IMR-90 (cell line): ENCODE measurements at regions not wholly inside any gene's neighbourhood (a gene's known extent, or its start where the extent isn't known, plus 50 kb on each side); places are given as distances from the start of the nearest gene placed in this dataset.

Experiments used
- ATAC-seq: fragments of 200-7000 bp; cut with Tn5 transposase; 2 replicates; pipeline ENCODE4 v1.9.1; 2020; ENCODE audit warnings: low read depth, mild to moderate bottlenecking, moderate library complexity
- BruUV-seq: library from RNA; stranded (reverse); fragments of 400-500 nt; replicated peaks from 2 replicates; lab custom pipeline; 2021; lab: Mats Ljungman, UMichigan
- CTCF ChIA-PET: fragments of 300-600 bp; formaldehyde crosslinking; extraction: SDS; loops from one replicate; lab custom pipeline; 2021; ENCODE audit warnings: antibody characterized with exemption; lab: Yijun Ruan, JAX
- POLR2A ChIA-PET: fragments of 300-600 bp; sonication (Branson Sonifier 250); formaldehyde crosslinking; loops from one replicate; lab custom pipeline; 2022; ENCODE audit warnings: antibody characterized with exemption; ENCODE audit not compliant: unreplicated experiment; lab: Charles Lee
- DNase-seq: peaks from one replicate; pipeline ENCODE4 v3.0.0; 2013
- H2AFZ ChIP-seq: replicated peaks from 2 replicates; pipeline ENCODE3; 2013; ENCODE audit warnings: low read length, mild to moderate bottlenecking; ENCODE audit not compliant: poor library complexity
- H2AK5ac ChIP-seq: 2 replicates; pipeline ENCODE4 v1.6.1; 2013; ENCODE audit warnings: low read depth, low read length, inconsistent platforms
- H2AK9ac ChIP-seq: replicated peaks from 2 replicates; pipeline ENCODE3; 2013; ENCODE audit warnings: mild to moderate bottlenecking, low read depth, low read length, moderate library complexity; ENCODE audit not compliant: poor library complexity
- H2BK120ac ChIP-seq: 2 replicates; pipeline ENCODE4 v1.6.1; 2013; ENCODE audit warnings: low read depth, low read length, inconsistent platforms
- H2BK15ac ChIP-seq: 3 replicates; pipeline ENCODE4 v1.6.1; 2013; ENCODE audit warnings: low read depth, low read length, inconsistent platforms
- H2BK20ac ChIP-seq: 2 replicates; pipeline ENCODE4 v1.6.1; 2013; ENCODE audit warnings: low read depth, mild to moderate bottlenecking, inconsistent platforms, low read length, moderate library complexity
- H2BK5ac ChIP-seq: 2 replicates; pipeline ENCODE4 v1.6.1; 2013; ENCODE audit warnings: mild to moderate bottlenecking, low read depth, low read length, inconsistent platforms; ENCODE audit not compliant: poor library complexity, severe bottlenecking
- H3K14ac ChIP-seq: replicated peaks from 2 replicates; pipeline ENCODE4 v1.6.1; 2013; ENCODE audit warnings: low read depth, low read length, inconsistent platforms
- H3K18ac ChIP-seq: 2 replicates; pipeline ENCODE4 v1.6.1; 2013; ENCODE audit warnings: low read depth, low read length, control low read depth
- H3K23ac ChIP-seq: 2 replicates; pipeline ENCODE4 v1.6.1; 2013; ENCODE audit warnings: low read depth, low read length, inconsistent platforms
- H3K27ac ChIP-seq: 2 replicates; pipeline ENCODE4 v1.5.1; 2013; ENCODE audit warnings: mild to moderate bottlenecking, control low read depth, low read length; ENCODE audit not compliant: insufficient read depth
- H3K27me3 ChIP-seq: 2 replicates; pipeline ENCODE4 v1.6.1; 2013; ENCODE audit warnings: low read length; ENCODE audit not compliant: control insufficient read depth, insufficient read depth
- H3K36me3 ChIP-seq: 2 replicates; pipeline ENCODE4 v1.6.1; 2013; ENCODE audit warnings: low read length, mixed read lengths; ENCODE audit not compliant: control insufficient read depth, insufficient read depth
- H3K4ac ChIP-seq: 2 replicates; pipeline ENCODE4 v1.6.1; 2013; ENCODE audit warnings: low read depth, low read length, inconsistent platforms
- H3K4me1 ChIP-seq: 2 replicates; pipeline ENCODE4 v1.6.1; 2013; ENCODE audit warnings: low read length, mixed read lengths; ENCODE audit not compliant: control insufficient read depth, insufficient read depth
- H3K4me2 ChIP-seq: 2 replicates; pipeline ENCODE4 v1.6.1; 2013; ENCODE audit warnings: low read depth, mild to moderate bottlenecking, control low read depth, low read length, moderate library complexity
- H3K4me3 ChIP-seq: 2 replicates; pipeline ENCODE4 v1.5.1; 2013; ENCODE audit warnings: low read depth, mild to moderate bottlenecking, control low read depth, low read length, moderate library complexity; ENCODE audit not compliant: insufficient read depth
- H3K56ac ChIP-seq: 2 replicates; pipeline ENCODE4 v1.6.1; 2013; ENCODE audit warnings: low read length, inconsistent platforms; ENCODE audit not compliant: insufficient read depth; ENCODE audit errors: extremely low read depth
- H3K79me1 ChIP-seq, 2 experiments: 2 replicates each; pipeline ENCODE4 v1.6.1; 2013; ENCODE audit warnings: low read length in 2 of 2, inconsistent platforms in 1 of 2, low read depth in 1 of 2
- H3K9ac ChIP-seq: 2 replicates; pipeline ENCODE4 v1.6.1; 2013; ENCODE audit warnings: low read depth, low read length, control low read depth
- H3K9me1 ChIP-seq: 2 replicates; pipeline ENCODE4 v1.6.1; 2013; ENCODE audit warnings: low read length, inconsistent platforms; ENCODE audit not compliant: insufficient read depth
- H3K9me3 ChIP-seq: 2 replicates; pipeline ENCODE4 v1.6.1; 2013; ENCODE audit warnings: low read length; ENCODE audit not compliant: control insufficient read depth, insufficient read depth
- H4K20me1 ChIP-seq: 2 replicates; pipeline ENCODE4 v1.6.1; 2013; ENCODE audit warnings: low read length, inconsistent platforms; ENCODE audit not compliant: insufficient read depth
- H4K5ac ChIP-seq: 2 replicates; pipeline ENCODE4 v1.6.1; 2013; ENCODE audit warnings: mild to moderate bottlenecking, low read depth, low read length, control low read depth
- H4K8ac ChIP-seq, 2 experiments: 2 replicates each; pipeline ENCODE4 v1.6.1; 2013; ENCODE audit warnings: low read depth in 2 of 2, low read length in 2 of 2, control low read depth in 1 of 2, inconsistent platforms in 1 of 2
- H4K91ac ChIP-seq: 2 replicates; pipeline ENCODE4 v1.6.1; 2013; ENCODE audit warnings: low read depth, low read length, inconsistent platforms; ENCODE audit not compliant: insufficient read depth
- BHLHE40 ChIP-seq: fragments of 150-350 bp; IDR thresholded peaks from 2 replicates; pipeline ENCODE4 v1.6.1; 2016; ENCODE audit warnings: mild to moderate bottlenecking, low read depth, low read length
- CEBPB ChIP-seq: IDR thresholded peaks from 2 replicates; pipeline ENCODE4 v1.6.1; 2012; ENCODE audit warnings: low read depth, low read length, improper control_type of control experiment
- CHD1 ChIP-seq: IDR thresholded peaks from 2 replicates; pipeline ENCODE4 v1.6.1; 2012; ENCODE audit warnings: low read depth, low read length, improper control_type of control experiment
- FOS ChIP-seq: fragments of 150-350 bp; IDR thresholded peaks from 2 replicates; pipeline ENCODE4 v1.6.1; 2016; ENCODE audit warnings: low read depth, low read length
- MAFK ChIP-seq: IDR thresholded peaks from 2 replicates; pipeline ENCODE4 v1.6.1; 2012; ENCODE audit warnings: low read depth, low read length, improper control_type of control experiment
- MXI1 ChIP-seq: IDR thresholded peaks from 2 replicates; pipeline ENCODE4 v1.6.1; 2012; ENCODE audit warnings: low read depth, mild to moderate bottlenecking, low read length, moderate library complexity, borderline replicate concordance
- NFE2L2 ChIP-seq: fragments of 150-350 bp; IDR thresholded peaks from 2 replicates; pipeline ENCODE4 v1.6.1; 2016; ENCODE audit warnings: low read depth, mild to moderate bottlenecking, low read length
- POLR2A ChIP-seq: IDR thresholded peaks from 2 replicates; pipeline ENCODE4 v1.6.1; 2012; ENCODE audit warnings: mild to moderate bottlenecking, low read depth, low read length
- RAD21 ChIP-seq: IDR thresholded peaks from 2 replicates; pipeline ENCODE4 v1.6.1; 2012; ENCODE audit warnings: low read length, improper control_type of control experiment
- RCOR1 ChIP-seq: IDR thresholded peaks from 2 replicates; pipeline ENCODE4 v1.6.1; 2012; ENCODE audit warnings: mild to moderate bottlenecking, low read length, improper control_type of control experiment; ENCODE audit not compliant: insufficient replicate concordance
- RFX5 ChIP-seq: IDR thresholded peaks from 2 replicates; pipeline ENCODE4 v1.8.0; 2012; ENCODE audit warnings: low read depth, mild to moderate bottlenecking, low read length, moderate library complexity
- SMC3 ChIP-seq: fragments of 150-350 bp; IDR thresholded peaks from 2 replicates; pipeline ENCODE4 v1.6.1; 2016; ENCODE audit warnings: low read depth, mild to moderate bottlenecking, antibody characterized with exemption, low read length, moderate library complexity
- WGBS, 2 experiments: methylation state at CpG; one replicate each; pipeline versions ENCODE4 v1.1.5 to v1.1.7; 2013; ENCODE audit warnings: missing lambda C conversion rate in 2 of 2; ENCODE audit not compliant: insufficient read length in 1 of 2; ENCODE audit errors: extremely low coverage in 2 of 2; 5-methylcytosine and 5-hydroxymethylcytosine counted together
- dilution Hi-C: fragments of 300-500 bp; cut with HindIII; formaldehyde crosslinking; loops from one replicate; pipeline ENCODE4 v1.14.3; 2018; ENCODE audit warnings: low sequenced_read_pairs; ENCODE audit not compliant: unreplicated experiment
- in situ Hi-C: fragments of 300-500 bp; cut with MboI; formaldehyde crosslinking; loops from 3 replicates; pipeline ENCODE4 v1.14.3; 2019; ENCODE audit warnings: low sequenced_read_pairs, inconsistent platforms, mixed read lengths
- intact Hi-C: fragments of 100-400 bp; cut with micrococcal nuclease; formaldehyde crosslinking; loops from 2 replicates; pipeline ENCODE4 v1.10.0; 2022
- TF ChIP-seq, protein P1 (sequence below): conservative IDR thresholded peaks from 2 replicates; pipeline ENCODE4 v1.5.1; 2012; ENCODE audit warnings: mild to moderate bottlenecking, low read depth, low read length, improper control_type of control experiment
- TF ChIP-seq, protein P2 (sequence below): fragments of 150-350 bp; IDR thresholded peaks from 2 replicates; pipeline ENCODE4 v1.6.1; 2017; ENCODE audit warnings: mild to moderate bottlenecking, antibody characterized with exemption, low read length, low read depth

- no peak overlapping the region for H3K4ac ChIP-seq
- intact Hi-C loops: no loop called here
- H2AK5ac ChIP-seq: no peak overlapping the region
- CTCF ChIA-PET: no interaction called here
- ATAC-seq (no peak), DNase-seq (no peak)
- peak overlapping the region; percentile 13 for H2BK5ac ChIP-seq
- dilution Hi-C loops: no loop called here
- H3K9ac ChIP-seq: no peak overlapping the region
- no CpG with 5 or more reads among the region's 4 CpGs for WGBS, 2 experiments
- H4K91ac ChIP-seq: no peak overlapping the region
- H2BK120ac ChIP-seq: no peak overlapping the region
- in situ Hi-C loops: no loop called here
- H3K27me3 ChIP-seq: no peaks in the 10 kb centered on the region
- POLR2A ChIA-PET: no interaction called here
- no peak overlapping the region for H3K18ac ChIP-seq
- no peak overlapping the region for H3K56ac ChIP-seq
- TF ChIP-seq, protein P1, sequence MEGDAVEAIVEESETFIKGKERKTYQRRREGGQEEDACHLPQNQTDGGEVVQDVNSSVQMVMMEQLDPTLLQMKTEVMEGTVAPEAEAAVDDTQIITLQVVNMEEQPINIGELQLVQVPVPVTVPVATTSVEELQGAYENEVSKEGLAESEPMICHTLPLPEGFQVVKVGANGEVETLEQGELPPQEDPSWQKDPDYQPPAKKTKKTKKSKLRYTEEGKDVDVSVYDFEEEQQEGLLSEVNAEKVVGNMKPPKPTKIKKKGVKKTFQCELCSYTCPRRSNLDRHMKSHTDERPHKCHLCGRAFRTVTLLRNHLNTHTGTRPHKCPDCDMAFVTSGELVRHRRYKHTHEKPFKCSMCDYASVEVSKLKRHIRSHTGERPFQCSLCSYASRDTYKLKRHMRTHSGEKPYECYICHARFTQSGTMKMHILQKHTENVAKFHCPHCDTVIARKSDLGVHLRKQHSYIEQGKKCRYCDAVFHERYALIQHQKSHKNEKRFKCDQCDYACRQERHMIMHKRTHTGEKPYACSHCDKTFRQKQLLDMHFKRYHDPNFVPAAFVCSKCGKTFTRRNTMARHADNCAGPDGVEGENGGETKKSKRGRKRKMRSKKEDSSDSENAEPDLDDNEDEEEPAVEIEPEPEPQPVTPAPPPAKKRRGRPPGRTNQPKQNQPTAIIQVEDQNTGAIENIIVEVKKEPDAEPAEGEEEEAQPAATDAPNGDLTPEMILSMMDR: no peak
- TF ChIP-seq RCOR1: no peak
- no peak for TF ChIP-seq POLR2A
- no peak for TF ChIP-seq MAFK
- TF ChIP-seq NFE2L2: no peak
- no peak for TF ChIP-seq CEBPB
- no peak for TF ChIP-seq MXI1
- TF ChIP-seq RAD21: no peak
- no peak for TF ChIP-seq BHLHE40
- TF ChIP-seq SMC3: no peak
- no peak for TF ChIP-seq RFX5
- TF ChIP-seq, protein P2, sequence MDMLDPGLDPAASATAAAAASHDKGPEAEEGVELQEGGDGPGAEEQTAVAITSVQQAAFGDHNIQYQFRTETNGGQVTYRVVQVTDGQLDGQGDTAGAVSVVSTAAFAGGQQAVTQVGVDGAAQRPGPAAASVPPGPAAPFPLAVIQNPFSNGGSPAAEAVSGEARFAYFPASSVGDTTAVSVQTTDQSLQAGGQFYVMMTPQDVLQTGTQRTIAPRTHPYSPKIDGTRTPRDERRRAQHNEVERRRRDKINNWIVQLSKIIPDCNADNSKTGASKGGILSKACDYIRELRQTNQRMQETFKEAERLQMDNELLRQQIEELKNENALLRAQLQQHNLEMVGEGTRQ: no peak
- no peak for TF ChIP-seq FOS
- no peak for TF ChIP-seq CHD1
- no peaks in the 10 kb centered on the region for H3K36me3 ChIP-seq
- no peaks in the 10 kb centered on the region for H3K79me1 ChIP-seq
- H3K27ac ChIP-seq: no peak overlapping the region
- H2BK15ac ChIP-seq: no peak overlapping the region
- no peak overlapping the region for H3K23ac ChIP-seq
- H4K8ac ChIP-seq: no peak overlapping the region
- H2BK20ac ChIP-seq: no peak overlapping the region
- H3K14ac ChIP-seq: no peak overlapping the region
- BruUV-seq: no TSS peak
- H3K4me2 ChIP-seq: no peak overlapping the region
- no peaks in the 10 kb centered on the region for H3K9me3 ChIP-seq
- H2AK9ac ChIP-seq: no peak overlapping the region
- H4K20me1 ChIP-seq: no peaks in the 10 kb centered on the region
- no peak overlapping the region for H4K5ac ChIP-seq
- no peak overlapping the region for H3K4me3 ChIP-seq
- H3K4me1 ChIP-seq: peaks cover 5% of the 10 kb centered on the region; the same call in 1 of the 2 replicates
- H2AFZ ChIP-seq: no peak overlapping the region
- no peaks in the 10 kb centered on the region for H3K9me1 ChIP-seq
Observed at GRCh38 chr15:95134431-95135110, 903.2 kb downstream of the MCTP2 start.
